ENCODE measurements at regions not wholly inside any gene's neighbourhood (a gene's known extent, or its start where the extent isn't known, plus 50 kb on each side); places are given as distances from the start of the nearest gene placed in this dataset.

DNA sequence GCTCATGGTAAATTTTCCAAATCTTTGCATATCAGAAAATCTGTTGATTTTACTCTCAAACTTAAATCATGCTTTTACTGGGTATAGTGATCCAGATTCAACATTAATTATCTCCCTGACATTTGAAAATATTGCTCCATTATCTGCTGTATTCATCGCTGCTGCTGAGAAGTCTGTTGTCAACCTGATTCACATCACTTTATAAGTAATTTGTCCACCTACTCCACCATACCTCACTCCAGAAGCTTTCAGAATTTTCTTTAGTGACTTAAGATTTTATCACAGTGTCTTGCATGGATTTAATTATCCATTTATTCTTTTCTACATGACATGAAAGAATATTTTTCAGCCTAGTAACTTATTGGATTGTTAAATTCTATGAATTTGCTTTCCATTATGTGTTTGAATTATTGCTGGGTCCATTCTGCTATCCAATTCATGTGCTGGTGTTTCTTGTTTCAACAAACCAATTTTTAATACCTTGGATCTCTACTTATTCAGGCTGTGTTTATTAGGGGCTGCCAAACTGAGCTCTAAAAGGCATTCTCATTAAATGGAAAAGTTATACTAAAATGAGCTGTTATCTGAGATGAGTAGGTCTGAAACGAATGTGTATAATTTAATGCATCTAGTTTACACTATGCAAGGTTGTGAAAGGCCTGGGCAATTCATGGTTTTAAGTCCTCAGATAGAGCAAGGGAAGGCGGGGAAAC lies 519.3 kb upstream of the CDH11 start:
- ATAC-seq (no peak), DNase-seq (ENCODE audit: low spot score) (no peak)
- intact Hi-C loops (cut with DNase I) = no loop called here

DNA sequence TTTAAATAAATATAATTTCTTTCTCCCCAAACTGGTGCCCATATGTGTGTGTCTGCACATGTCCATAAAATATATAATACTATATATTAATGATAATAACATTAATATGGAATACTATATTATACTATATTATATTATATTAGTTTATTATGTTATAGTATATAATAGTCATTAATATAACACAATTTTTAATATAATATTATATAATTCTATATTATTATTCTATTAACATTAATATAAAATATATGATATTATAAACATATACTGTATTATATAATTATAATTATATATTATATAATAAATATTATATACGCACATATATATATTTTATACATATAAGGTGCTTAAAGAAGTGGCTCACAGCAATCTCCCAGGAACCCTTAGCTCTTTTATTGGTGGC lies 513.0 kb upstream of the CDH11 start:
- intact Hi-C loops (cut with DNase I) = no loop called here
- DNase-seq (ENCODE audit: low spot score) (no peak), ATAC-seq (no peak)

DNA sequence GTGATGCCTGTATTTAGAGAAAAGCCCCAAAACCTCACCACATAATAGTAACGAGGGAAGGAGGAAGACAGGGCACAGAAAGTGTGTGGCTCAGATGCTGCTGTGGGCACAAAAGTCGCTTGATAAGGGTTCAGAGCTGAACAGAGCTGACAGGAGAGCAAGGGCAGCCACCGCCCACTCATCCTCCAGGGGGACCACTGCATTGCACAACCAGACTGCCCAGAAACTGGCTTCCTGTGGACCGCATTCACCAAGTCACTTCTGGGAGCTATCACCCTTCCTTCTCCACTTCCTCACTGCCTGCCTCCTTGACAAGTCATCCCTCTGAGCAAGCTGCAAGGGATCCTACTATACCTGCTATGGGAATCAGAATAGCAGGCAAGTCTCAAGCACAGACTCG lies 512.4 kb upstream of the CDH11 start:
- intact Hi-C loops (cut with DNase I) = no loop called here
- ATAC-seq = peak; percentile 26
- DNase-seq (ENCODE audit: low spot score) = no peak

DNA sequence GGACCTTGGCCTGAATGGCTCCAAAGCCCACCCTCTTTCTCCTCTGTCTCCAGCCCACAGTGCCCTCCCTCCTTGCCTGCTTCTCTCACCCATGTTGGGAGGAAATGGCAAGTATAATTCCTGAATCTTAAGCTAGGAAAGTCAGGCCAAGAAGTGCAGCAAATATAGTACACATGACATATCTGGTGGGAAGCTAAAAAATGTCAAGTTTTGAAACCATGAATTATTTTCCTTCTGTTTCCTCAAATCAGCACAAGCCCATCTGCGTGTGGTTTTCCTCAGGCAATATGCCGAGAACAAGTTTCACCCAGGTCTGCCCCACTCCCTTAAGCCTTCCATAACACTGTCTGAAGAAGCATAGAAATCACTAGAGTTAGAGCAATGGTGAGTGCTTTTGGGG lies 502.8 kb upstream of the CDH11 start:
- no peak for DNase-seq (ENCODE audit: low spot score)
- intact Hi-C loops (cut with DNase I) = no loop called here
- no peak for ATAC-seq

DNA sequence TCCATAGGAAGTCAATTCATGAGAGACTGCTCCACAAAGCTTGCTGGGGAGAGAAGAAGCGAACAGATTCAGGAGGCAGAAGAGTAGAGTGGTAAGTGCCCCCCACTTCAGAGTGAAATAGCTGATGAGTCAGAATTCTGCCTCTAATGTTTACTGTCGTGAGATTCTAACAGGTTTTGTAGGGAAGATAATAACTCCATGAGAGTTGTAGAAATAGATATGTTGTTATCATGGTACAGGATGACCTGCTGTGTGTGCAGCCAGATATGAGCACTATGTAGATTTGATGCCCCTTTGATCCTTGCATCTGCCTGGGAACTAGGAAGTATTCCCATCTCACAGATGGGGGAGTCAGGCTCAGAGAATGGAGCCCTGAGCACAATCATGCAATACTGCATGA lies 502.4 kb upstream of the CDH11 start:
- intact Hi-C loops (cut with DNase I) = no loop called here
- no peak for DNase-seq (ENCODE audit: low spot score)
- no peak for ATAC-seq

DNA sequence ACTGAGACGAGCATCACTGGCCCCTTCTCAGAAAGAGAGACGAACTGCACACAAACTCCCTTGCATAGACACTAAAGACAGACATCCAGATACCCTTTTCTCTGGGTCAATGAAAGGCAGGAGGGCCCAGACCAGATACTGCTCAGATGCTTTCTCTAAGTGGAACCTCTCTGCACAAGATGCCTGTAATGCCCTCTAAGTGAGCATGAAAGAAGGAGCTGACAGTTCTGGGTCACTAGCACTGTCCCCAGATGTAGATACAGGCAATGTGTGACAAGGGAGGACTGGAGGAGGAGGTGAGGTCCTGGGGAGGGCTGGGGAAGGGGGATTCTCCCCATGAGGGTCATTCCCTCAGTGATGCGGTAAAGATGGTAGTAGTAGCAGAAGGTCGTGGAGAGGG lies 501.0 kb upstream of the CDH11 start:
- intact Hi-C loops (cut with DNase I) = no loop called here
- no peak for DNase-seq (ENCODE audit: low spot score)
- ATAC-seq = no peak

DNA sequence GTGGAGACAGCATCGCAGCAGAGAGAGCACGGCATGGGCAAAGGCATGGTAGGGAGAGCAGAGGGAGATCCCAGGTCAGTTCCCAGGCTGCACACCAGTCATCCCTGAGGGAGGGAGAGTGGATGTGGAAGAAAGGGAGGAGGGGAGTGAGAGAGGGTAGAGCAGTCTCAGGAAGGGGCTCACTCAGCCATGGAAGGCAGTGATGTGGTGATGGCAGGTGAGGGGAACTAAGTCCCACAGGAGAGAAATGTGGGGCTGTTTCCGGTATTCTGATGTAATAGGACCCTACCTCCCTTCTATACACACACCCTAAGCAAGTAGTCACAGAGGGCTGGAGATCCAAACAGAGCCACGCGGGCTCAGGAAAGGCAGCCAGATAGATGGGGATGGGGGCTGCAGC lies 500.3 kb upstream of the CDH11 start:
- intact Hi-C loops (cut with DNase I) = no loop called here
- no peak for DNase-seq (ENCODE audit: low spot score)
- no peak for ATAC-seq

DNA sequence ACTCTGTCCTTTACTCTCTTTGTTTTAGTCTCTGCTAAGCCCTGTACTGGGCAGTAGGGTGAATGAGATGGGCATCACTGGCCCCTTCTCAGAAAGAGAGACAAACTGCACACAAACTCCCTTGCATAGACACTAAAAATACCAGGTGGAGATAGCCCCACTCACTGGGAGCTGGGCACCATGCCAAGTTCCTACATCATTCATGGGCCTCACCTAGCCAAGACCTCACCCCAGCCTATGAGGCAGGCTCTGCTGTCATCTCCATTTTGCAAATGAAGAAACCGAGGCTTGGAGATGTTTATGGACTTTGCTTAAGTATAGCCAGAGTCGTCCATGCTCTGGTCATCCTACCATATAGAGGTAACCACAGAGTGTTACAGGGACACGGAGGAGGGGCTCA lies 499.8 kb upstream of the CDH11 start:
- intact Hi-C loops (cut with DNase I) = no loop called here
- no peak for DNase-seq (ENCODE audit: low spot score)
- no peak for ATAC-seq

DNA sequence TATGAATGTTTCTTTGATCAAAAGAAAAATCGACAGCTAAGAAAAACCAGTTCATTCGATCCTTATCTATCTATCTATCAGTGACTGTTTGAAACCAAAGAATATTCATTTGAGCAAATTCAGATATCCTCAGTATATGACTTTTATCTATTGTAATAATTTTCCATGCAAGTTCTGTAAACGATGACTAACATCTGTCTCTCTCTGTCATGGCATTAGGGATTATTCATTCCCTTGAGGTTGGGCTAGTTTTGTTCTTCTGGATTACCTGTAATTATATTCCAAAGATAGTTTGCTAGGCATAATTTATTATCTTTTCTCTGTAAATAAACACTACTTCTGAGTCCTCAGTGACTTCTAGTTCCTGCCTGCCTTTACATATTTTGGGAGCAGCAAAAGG lies 497.7 kb upstream of the CDH11 start:
- DNase-seq (ENCODE audit: low spot score) (no peak), ATAC-seq (no peak)
- intact Hi-C loops (cut with DNase I) = no loop called here

DNA sequence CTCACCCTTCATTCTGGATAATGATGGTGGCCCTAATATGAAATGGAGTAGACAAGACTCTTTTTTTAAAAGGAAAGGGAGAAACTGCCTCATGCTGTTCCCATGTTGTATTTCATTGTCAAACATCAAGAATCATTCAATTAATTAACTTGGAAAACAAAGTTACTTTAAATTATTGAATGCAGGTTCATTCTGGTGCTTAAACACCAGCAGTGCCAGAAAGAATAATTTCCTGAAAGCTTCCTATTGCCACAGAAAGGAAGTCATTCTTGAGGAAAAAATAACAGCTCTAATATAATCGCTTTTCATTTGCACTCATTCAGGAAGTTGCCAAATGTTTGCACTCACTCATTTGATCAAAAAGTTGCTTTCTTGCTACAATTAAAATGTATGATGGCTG lies 497.1 kb upstream of the CDH11 start:
- ATAC-seq = no peak
- DNase-seq (ENCODE audit: low spot score) = no peak
- intact Hi-C loops (cut with DNase I) = no loop called here

DNA sequence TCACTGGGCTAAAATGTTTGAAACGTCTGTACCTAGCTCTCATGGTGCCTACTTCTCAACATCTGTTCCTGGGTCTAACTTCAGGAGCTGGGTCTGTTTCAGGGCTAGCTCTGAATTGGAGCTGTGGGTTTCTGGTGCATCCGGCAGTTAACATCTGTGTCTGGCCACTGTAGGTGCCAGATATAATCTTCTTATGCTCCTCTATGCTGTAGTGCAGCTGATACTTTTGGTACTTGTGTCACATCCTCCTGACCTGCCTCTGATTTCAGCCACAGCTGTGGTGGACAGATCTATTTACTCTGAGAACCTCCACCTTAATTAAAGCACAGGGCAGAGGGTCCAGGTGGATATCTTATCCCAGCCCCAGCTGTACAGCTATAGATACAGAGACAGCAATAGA lies 496.5 kb upstream of the CDH11 start:
- intact Hi-C loops (cut with DNase I) = no loop called here
- DNase-seq (ENCODE audit: low spot score) (no peak), ATAC-seq (no peak)

DNA sequence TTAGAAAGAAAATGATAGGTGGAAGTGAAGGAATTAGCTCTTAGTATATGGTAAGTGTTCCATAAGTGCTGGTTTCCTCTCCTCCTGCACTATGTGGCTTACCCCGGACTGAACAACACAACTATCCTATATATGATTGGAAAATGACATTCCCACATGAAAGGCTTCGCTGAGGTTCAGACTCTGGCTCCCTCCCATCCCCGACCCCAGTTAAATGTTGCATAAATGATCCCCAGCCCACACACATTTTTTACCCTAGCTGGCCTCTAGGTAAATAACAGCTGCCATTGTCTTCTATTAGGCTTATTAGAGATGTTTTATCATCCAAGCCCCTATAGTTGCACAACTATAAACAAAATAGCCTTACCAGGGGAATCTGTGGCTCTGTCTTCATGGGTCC lies 495.6 kb upstream of the CDH11 start:
- no peak for ATAC-seq
- no peak for DNase-seq (ENCODE audit: low spot score)
- intact Hi-C loops (cut with DNase I) = no loop called here

DNA sequence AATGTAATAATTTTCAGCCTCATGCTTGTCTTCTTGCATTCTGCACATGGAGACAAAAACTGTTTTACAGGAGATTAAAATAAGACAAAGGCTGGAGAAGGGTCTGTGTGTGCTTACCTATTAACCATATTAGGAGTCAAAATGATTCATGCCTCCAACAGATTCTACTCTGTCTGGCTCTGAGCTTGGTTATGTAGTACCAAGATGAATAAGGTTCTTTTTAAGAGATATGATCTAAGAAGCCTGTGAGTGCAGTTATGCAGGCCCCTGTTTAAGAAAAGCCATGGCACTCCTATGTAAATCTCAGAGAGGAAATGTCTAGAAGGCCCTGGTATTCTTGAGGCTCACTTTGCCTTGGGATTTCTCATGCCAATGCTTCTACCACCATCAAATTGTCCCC lies 486.6 kb upstream of the CDH11 start:
- DNase-seq (ENCODE audit: low spot score) (no peak), ATAC-seq (no peak)
- intact Hi-C loops (cut with DNase I) = no loop called here

DNA sequence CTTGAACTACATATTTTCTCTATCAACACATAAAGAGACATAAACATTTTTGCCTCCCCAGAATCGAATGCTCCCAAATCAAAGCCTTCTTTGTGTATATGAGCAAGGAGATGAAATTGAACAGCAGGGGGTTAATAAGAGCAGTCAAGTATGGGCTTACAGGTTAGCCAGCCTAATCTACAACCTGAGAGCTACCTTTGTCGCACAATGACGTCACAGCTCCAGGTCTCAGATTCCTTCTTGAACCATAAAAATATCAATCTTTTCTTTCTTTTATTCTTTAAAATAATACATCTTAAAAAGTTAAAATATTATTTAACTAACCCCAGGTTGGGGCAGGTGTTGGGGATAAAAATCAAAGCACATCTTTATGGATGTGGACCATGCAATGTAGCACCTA lies 482.9 kb upstream of the CDH11 start:
- intact Hi-C loops (cut with DNase I) = no loop called here
- no peak for ATAC-seq
- DNase-seq (ENCODE audit: low spot score) = no peak

DNA sequence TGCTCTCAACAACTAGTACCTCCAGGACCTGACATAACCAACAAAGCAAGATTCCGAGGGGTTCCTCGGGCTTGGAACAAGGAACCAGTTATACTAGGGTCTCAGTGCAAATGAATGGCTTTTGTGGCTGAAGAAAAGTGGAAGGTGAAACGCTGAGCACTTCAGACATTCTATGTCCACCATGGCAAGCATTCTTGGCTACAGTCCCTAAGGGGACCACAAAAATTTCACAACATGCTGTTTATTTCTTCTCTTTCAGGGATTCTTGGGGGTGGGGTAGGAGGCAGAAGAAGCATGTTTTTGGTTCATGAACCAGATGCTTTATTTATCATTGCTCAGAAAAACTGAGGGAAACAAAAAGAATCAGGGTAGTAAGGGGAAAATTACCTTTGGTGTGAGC lies 479.9 kb upstream of the CDH11 start:
- ATAC-seq (no peak), DNase-seq (ENCODE audit: low spot score) (no peak)
- intact Hi-C loops (cut with DNase I) = no loop called here

DNA sequence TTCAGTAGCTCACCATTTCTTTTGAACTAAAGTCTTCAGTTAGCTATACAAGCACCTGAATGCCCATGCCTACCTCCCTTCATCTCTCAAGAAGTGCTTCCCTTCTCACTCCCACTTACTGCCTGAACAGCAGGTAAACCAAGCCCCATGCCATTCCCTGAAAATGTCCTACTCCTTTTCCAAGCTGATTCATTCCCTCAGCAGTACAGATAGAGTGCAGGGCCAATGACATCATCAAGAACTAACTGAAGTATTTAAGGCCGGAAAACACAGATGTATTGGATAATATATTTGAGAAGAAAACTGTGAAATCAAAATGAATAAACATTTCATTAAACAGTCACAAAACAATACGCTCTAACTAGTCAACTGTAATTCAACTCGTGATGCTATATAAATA lies 478.8 kb upstream of the CDH11 start:
- ATAC-seq (no peak), DNase-seq (ENCODE audit: low spot score) (no peak)
- intact Hi-C loops (cut with DNase I) = no loop called here

DNA sequence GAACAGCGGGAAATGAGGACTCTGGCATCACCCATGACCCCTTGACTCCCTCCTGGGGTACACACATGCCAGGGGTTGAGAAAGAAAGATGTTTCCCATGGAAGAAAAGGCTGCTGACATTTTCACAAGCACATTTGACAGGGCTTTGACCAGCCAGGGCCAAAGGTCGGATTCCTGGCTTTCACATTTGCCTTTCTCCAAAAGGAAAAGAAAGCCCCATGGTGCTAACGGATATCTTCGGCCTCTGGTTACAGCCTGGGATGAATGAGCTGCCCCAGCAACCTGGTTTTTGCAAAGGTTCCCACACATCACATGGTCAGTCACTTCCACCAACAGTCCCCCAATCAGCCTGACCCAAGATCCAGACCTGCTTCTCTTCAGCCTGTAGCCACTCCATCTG lies 478.2 kb upstream of the CDH11 start:
- no peak for ATAC-seq
- intact Hi-C loops (cut with DNase I) = no loop called here
- DNase-seq (ENCODE audit: low spot score) = no peak

DNA sequence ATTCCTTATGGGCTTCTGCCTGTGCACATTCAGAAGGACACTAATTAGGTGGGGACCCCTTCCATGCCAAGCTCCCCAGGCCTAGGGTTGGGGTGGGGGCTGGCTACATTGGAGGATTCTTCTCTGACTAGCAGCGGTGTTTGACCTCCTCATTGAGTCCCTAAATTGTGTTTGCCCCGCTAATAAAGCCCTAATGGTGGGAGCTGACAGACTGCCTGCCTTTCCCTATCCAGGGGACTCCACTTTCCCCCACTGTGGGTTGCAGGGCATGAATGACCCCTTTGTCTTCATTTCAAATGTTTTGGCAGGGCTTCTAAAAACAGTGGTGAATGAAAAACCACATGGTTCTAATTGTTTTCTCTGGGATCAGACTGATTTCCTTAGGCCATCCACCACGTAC lies 476.8 kb upstream of the CDH11 start:
- intact Hi-C loops (cut with DNase I) = no loop called here
- ATAC-seq (peak; percentile 62), DNase-seq (ENCODE audit: low spot score) (no peak)

DNA sequence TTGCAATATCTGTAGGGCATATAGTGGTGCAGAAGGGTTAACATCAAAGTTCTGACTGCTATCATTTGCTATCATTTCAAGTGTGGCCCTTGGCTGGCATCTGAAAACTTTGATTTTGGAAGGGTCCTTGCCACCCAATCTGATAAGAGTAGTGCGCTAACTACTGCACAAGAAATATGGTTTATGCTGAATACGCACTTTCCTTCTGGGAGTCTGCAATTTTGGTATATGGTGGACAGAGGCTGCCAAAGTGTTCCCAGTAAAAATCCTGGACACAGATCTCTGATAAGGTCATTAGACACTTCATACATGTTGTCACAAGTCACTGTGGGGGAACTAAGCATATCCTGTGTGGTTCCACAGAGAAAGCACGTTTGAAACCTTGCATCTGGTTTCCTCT lies 461.6 kb upstream of the CDH11 start:
- no peak for DNase-seq (ENCODE audit: low spot score)
- ATAC-seq = no peak
- intact Hi-C loops (cut with DNase I) = no loop called here

DNA sequence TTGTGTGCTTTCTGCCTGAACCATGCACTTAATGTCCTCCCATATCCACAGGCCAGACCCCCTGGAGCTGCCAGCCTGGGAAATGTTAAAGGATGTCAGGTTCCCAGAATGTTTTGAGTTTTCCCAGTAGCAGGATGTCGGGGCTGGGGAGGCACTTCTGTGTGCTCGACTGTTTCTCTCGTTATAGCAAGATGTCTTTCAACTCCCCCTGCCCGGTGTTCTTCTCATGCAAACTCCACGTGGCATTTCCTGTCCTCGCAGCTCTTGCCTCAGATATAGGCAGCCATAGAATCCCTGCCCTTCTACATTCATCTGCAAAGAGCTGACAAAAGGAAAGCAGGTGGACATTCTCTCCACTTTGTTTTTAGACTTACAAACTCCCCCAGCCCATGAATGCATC lies 457.2 kb upstream of the CDH11 start:
- ATAC-seq = no peak

DNA sequence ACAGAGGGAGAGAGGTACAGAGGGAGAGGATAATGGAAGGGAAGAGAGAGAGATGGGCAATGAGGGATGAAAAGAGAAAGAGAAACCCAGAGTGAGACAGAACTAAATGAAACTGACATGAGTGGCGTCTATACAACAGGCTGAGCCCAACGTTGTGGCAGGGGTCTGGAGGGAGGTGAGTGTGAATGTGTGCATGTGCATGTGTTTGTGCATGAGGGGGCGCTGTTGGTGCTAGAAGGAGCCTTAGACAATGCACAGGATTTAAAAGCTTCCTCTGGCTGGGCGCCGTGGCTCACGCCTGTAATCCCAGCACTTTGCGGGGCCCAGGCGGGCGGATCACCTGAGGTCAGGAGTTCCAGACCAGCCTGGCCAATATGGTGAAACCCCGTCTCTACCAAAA lies 454.8 kb upstream of the CDH11 start:
- intact Hi-C loops (cut with DNase I) = no loop called here
- ATAC-seq (no peak), DNase-seq (ENCODE audit: low spot score) (no peak)

More for the DNA sequence above, 457.2 kb upstream of the CDH11 start:
- DNase-seq (ENCODE audit: low spot score) = no peak
- intact Hi-C loops (cut with DNase I) = no loop called here

DNA sequence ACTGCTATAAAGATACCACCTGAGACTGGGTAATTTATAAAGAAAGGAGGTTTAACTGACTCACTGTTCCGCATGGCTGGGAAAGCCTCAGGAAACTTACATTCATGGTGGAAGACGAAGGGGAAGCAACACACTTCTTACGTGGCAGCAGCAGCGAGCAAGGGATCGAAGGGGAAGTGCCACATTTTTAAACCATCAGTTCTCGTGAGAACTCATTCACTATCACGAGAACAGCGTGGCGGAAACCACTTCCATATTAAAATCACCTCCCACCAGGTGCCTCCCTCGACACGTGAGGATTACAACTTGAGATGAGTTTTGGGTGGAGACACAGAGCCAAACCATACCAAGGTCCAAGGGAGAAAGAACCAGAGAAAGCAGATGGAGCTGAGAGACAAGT lies 454.3 kb upstream of the CDH11 start:
- intact Hi-C loops (cut with DNase I) = no loop called here
- ATAC-seq (no peak), DNase-seq (ENCODE audit: low spot score) (no peak)

All from sciatic nerve (tissue), 2 donors.